T-helper 17 cell (primary cell): ENCODE measurements at regions not wholly inside any gene's neighbourhood (a gene's known extent, or its start where the extent isn't known, plus 50 kb on each side); places are given as distances from the start of the nearest gene placed in this dataset.

Experiments used
- ATAC-seq: fragments of 150-1000 bp; cut with Tn5 transposase; 2 replicates; pipeline ENCODE4 v1.10.0; 2021; ENCODE audit warnings: mild to moderate bottlenecking, moderate library complexity
- DNase-seq, 3 donors: peaks; one replicate each; pipeline versions ENCODE4 v3.0.0 to v3.0.0-alpha.2; 2020 to 2021
- H3K9me3 ChIP-seq: one replicate; pipeline ENCODE4 v1.7.0; 2013; ENCODE audit warnings: low read length, mild to moderate bottlenecking; ENCODE audit not compliant: control insufficient read depth, poor library complexity, severe bottlenecking
- H3K27ac Mint-ChIP-seq: one replicate; pipeline ENCODE4 v1.8.0; 2022; ENCODE audit warnings: mild to moderate bottlenecking, moderate library complexity, mixed read lengths
- H3K27me3 Mint-ChIP-seq: one replicate; pipeline ENCODE4 v1.8.0; 2022; ENCODE audit warnings: mixed read lengths
- H3K36me3 Mint-ChIP-seq: one replicate; pipeline ENCODE4 v1.8.0; 2022; ENCODE audit warnings: low read depth, mixed read lengths
- H3K4me1 Mint-ChIP-seq: one replicate; pipeline ENCODE4 v1.8.0; 2022; ENCODE audit warnings: mild to moderate bottlenecking, mixed read lengths
- H3K4me3 Mint-ChIP-seq: one replicate; pipeline ENCODE4 v1.8.0; 2022; ENCODE audit warnings: mild to moderate bottlenecking, moderate library complexity, mixed read lengths

DNA sequence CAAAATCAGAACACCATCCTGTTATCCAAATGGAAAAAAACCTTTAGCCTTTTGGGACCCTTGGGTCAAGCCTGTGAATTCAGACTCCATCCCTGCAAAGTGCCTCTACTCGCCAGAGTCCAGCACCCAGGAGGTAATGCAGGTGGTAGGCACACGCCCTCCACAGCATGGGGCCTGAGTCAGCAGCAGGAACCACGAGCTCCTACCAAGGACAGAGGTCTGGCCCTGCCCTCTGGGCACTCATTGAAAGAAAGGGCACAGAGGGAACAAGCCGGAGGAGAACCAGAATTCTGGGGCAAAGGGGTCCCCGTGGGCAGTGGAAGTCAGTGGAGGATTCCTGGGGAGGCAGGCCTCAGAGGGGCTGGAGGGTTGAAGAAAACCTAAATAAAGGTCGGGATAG lies 438.1 kb downstream of the NPHP4 start:
- no peak for DNase-seq
- Mint-ChIP-seq H3K36me3 (no peaks in the 10 kb centered on the region), H3K27me3 (peaks cover 11% of the 10 kb centered on the region), H3K4me3 (no peak overlapping the region), H3K4me1 (peaks cover 2% of the 10 kb centered on the region), H3K27ac (no peak overlapping the region)
- H3K9me3 ChIP-seq: no peaks in the 10 kb centered on the region
- no peak for ATAC-seq

GRCh38 chr1:5552787-5553484 lies 439.3 kb downstream of the NPHP4 start:
- H3K36me3 Mint-ChIP-seq: no peaks in the 10 kb centered on the region
- no peak for ATAC-seq
- no peak overlapping the region for H3K4me3 Mint-ChIP-seq
- peaks cover 2% of the 10 kb centered on the region for H3K4me1 Mint-ChIP-seq
- H3K27ac Mint-ChIP-seq: no peak overlapping the region
- DNase-seq: no peak
- H3K9me3 ChIP-seq: no peaks in the 10 kb centered on the region
- peaks cover 21% of the 10 kb centered on the region for H3K27me3 Mint-ChIP-seq

GRCh38 chr1:5551274-5551975 lies 440.8 kb downstream of the NPHP4 start:
- H3K27me3 Mint-ChIP-seq: peaks cover 26% of the 10 kb centered on the region
- DNase-seq (no peak), ATAC-seq (no peak)
- H3K9me3 ChIP-seq: no peaks in the 10 kb centered on the region
- H3K4me1 Mint-ChIP-seq: peaks cover 2% of the 10 kb centered on the region
- H3K36me3 Mint-ChIP-seq: no peaks in the 10 kb centered on the region
- no peak overlapping the region for H3K4me3 Mint-ChIP-seq
- no peak overlapping the region for H3K27ac Mint-ChIP-seq

DNA sequence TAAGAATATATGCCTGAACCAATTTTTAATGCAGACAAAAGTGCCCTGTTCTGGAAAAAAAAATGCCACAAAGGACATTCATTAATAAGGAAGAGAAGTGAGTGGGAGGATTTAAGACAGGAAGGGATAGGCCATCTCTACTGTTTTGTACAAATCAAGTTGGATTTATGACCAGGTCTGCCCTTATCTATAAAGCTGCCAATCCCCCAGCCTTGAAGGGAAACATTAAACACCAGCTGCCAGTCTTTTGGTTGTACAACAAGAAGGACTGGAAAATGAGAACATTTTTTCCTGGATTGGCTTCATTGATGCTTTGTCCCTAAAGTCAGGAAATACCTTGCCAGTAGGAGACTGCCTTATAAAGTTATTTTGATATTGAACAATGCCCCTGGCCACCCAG lies 444.0 kb downstream of the NPHP4 start:
- Mint-ChIP-seq H3K27me3 (peaks cover 32% of the 10 kb centered on the region), H3K36me3 (no peaks in the 10 kb centered on the region), H3K4me3 (no peak overlapping the region), H3K4me1 (peaks cover 2% of the 10 kb centered on the region), H3K27ac (no peak overlapping the region)
- DNase-seq (no peak), ATAC-seq (no peak)
- no peaks in the 10 kb centered on the region for H3K9me3 ChIP-seq

DNA sequence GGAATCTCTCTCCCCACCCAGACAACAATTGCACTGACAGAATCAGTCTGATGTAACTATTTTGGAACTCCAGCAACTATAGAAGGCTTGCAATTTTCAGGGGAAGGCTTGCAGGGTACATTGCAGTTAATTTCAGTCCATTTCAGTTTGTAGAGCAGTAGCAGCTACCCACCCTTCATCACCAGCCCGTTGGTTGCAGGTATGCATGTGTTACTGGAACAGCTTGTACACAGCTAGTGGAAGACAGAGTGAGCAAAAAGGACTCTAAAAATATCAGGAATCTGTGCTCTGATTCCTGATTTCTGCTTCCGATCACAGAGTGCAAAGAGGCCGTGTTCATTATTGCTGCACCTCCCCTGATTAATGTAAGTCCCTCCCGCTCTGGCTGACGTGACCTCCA lies 449.0 kb downstream of the NPHP4 start:
- Mint-ChIP-seq H3K4me1 (no peaks in the 10 kb centered on the region), H3K4me3 (no peak overlapping the region), H3K27me3 (peaks cover 49% of the 10 kb centered on the region), H3K27ac (no peak overlapping the region), H3K36me3 (peaks cover 2% of the 10 kb centered on the region)
- DNase-seq (no peak), ATAC-seq (no peak)
- H3K9me3 ChIP-seq: no peaks in the 10 kb centered on the region

GRCh38 chr1:5532811-5533210 lies 459.4 kb downstream of the NPHP4 start:
- Mint-ChIP-seq H3K36me3 (no peaks in the 10 kb centered on the region), H3K27ac (no peak overlapping the region), H3K4me1 (no peaks in the 10 kb centered on the region), H3K4me3 (no peak overlapping the region), H3K27me3 (peaks cover 32% of the 10 kb centered on the region)
- no peaks in the 10 kb centered on the region for H3K9me3 ChIP-seq
- no peak for DNase-seq
- ATAC-seq: no peak

GRCh38 chr1:5526822-5527551 lies 465.2 kb downstream of the NPHP4 start:
- ATAC-seq: no peak
- no peak overlapping the region for H3K4me3 Mint-ChIP-seq
- H3K27me3 Mint-ChIP-seq: peaks cover 32% of the 10 kb centered on the region
- no peak for DNase-seq
- peaks cover 5% of the 10 kb centered on the region for H3K4me1 Mint-ChIP-seq
- H3K9me3 ChIP-seq: no peaks in the 10 kb centered on the region
- H3K27ac Mint-ChIP-seq: no peak overlapping the region
- no peaks in the 10 kb centered on the region for H3K36me3 Mint-ChIP-seq

DNA sequence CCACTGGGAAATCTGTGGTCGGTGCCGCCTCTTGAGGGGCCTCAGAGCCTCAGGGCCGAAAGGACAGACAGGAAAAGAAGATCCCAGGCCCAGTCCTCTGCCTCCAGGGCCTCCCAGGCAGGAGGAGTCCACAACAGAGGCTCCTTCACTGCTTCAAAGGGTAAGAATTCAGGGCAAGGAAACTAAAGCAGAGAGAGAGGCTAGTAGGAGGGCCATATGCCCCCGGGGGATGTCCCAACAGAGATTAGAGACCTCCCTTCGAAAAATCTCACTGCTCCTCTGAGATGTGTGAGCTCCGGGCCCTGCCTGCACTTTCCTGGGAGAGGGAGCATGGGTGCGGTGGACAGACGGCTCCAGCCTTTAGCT lies 465.9 kb downstream of the NPHP4 start:
- Mint-ChIP-seq H3K36me3 (no peaks in the 10 kb centered on the region), H3K4me1 (peaks cover 5% of the 10 kb centered on the region), H3K27ac (no peak overlapping the region), H3K4me3 (no peak overlapping the region), H3K27me3 (peaks cover 33% of the 10 kb centered on the region)
- no peak for ATAC-seq
- no peak for DNase-seq
- H3K9me3 ChIP-seq: no peaks in the 10 kb centered on the region

- DNase-seq (no peak), ATAC-seq (no peak)
- Mint-ChIP-seq H3K27me3 (peaks cover 34% of the 10 kb centered on the region), H3K36me3 (no peaks in the 10 kb centered on the region), H3K27ac (no peak overlapping the region), H3K4me1 (peaks cover 5% of the 10 kb centered on the region), H3K4me3 (no peak overlapping the region)
- H3K9me3 ChIP-seq: no peaks in the 10 kb centered on the region
These were observed 466.4 kb downstream of the NPHP4 start for GRCh38 chr1:5525597-5526384.

DNA sequence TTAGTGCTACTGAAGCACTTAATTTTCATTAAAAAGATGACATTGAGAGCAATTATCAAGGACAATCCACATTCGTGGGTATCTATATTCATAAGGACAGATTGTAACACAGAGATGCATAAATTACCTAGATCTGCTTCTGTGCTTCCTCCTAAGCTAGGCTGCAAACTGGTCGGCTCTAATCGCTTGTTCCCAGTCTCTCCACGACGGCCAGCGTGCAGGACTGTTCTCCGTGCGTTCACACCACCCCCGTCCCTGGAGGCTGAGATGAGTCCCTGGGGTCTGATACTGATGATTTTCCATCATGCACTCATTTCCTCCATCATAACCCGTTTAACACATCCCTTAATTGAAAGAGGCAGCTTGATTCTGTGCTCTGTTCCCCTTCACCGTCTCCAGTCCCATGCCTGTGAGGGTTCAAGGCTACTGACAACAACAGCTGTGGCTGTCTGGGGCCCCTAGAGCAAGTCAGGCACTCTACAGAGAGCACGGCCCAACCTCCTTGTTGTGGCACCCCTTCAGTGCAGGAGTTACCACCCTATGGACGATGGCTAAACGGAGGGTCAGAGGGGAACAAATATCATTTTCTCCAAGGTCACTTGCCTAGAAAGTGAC lies 469.6 kb downstream of the NPHP4 start:
- ATAC-seq: no peak
- H3K4me3 Mint-ChIP-seq: no peak overlapping the region
- peaks cover 3% of the 10 kb centered on the region for H3K36me3 Mint-ChIP-seq
- H3K4me1 Mint-ChIP-seq: peaks cover 5% of the 10 kb centered on the region
- DNase-seq: no peak
- H3K27me3 Mint-ChIP-seq: peaks cover 57% of the 10 kb centered on the region
- no peak overlapping the region for H3K27ac Mint-ChIP-seq
- no peaks in the 10 kb centered on the region for H3K9me3 ChIP-seq

- Mint-ChIP-seq H3K4me1 (peaks cover 6% of the 10 kb centered on the region), H3K36me3 (peaks cover 3% of the 10 kb centered on the region), H3K27me3 (peaks cover 51% of the 10 kb centered on the region), H3K4me3 (no peak overlapping the region), H3K27ac (no peak overlapping the region)
- DNase-seq (no peak), ATAC-seq (no peak)
- no peaks in the 10 kb centered on the region for H3K9me3 ChIP-seq
These were observed 472.7 kb downstream of the NPHP4 start for GRCh38 chr1:5519366-5520135.

- DNase-seq: no peak
- H3K4me1 Mint-ChIP-seq: peaks cover 4% of the 10 kb centered on the region
These were observed 475.5 kb downstream of the NPHP4 start for GRCh38 chr1:5516756-5517155.

More at GRCh38 chr1:5516756-5517155, 475.5 kb downstream of the NPHP4 start:
- peaks cover 48% of the 10 kb centered on the region for H3K27me3 Mint-ChIP-seq
- H3K36me3 Mint-ChIP-seq: peaks cover 3% of the 10 kb centered on the region
- ATAC-seq: no peak
- H3K27ac Mint-ChIP-seq: no peak overlapping the region
- no peaks in the 10 kb centered on the region for H3K9me3 ChIP-seq
- no peak overlapping the region for H3K4me3 Mint-ChIP-seq
